K562 (cell line): ENCODE measurements at regions not wholly inside any gene's neighbourhood (a gene's known extent, or its start where the extent isn't known, plus 50 kb on each side); places are given as distances from the start of the nearest gene placed in this dataset.

Experiments used
- ATAC-seq: fragments of 200-7000 bp; cut with Tn5 transposase; 3 replicates; pipeline ENCODE4 v1.9.1; 2020; ENCODE audit warnings: moderate library complexity
- BruUV-seq: library from RNA; stranded (reverse); fragments of 400-500 nt; replicated peaks from 2 replicates; lab custom pipeline; 2021; lab: Mats Ljungman, UMichigan
- CTCF ChIA-PET: fragments of 300-600 bp; formaldehyde crosslinking; extraction: SDS; loops from one replicate; lab custom pipeline; 2021; ENCODE audit warnings: low intra/inter-chr PET ratio; lab: Yijun Ruan, JAX
- POLR2A ChIA-PET: fragments of 300-600, 350-650 bp; sonication (Branson Sonifier 250); formaldehyde crosslinking; extraction: SDS; loops from one replicate; lab custom pipeline; 2021; ENCODE audit warnings: antibody characterized with exemption, inconsistent platforms; lab: Yijun Ruan, JAX
- DNase-seq, 4 experiments: peaks; one replicate each; pipeline versions ENCODE4 v3.0.0 to v3.0.0-alpha.2; 2011 to 2018; ENCODE audit warnings: low spot score in 3 of 4, mixed read lengths in 3 of 4; ENCODE audit errors: extremely low read depth in 1 of 4
- FAIRE-seq: peaks from 2 replicates; lab custom pipeline; 2011; peaks lifted over from hg19 to GRCh38; lab: Jason Lieb, UNC
- H2AFZ ChIP-seq: 2 replicates; pipeline ENCODE4 v1.6.0; 2011; ENCODE audit warnings: low read depth, low read length, control low read depth, inconsistent platforms
- H3K27ac ChIP-seq: fragments of 200-600 bp; 3 replicates; pipeline ENCODE4 v1.8.0; 2011; ENCODE audit warnings: low read depth, mild to moderate bottlenecking, control low read depth, inconsistent platforms, low read length, moderate library complexity, mixed read lengths; ENCODE audit errors: extremely low read depth
- H3K27me3 ChIP-seq, 2 experiments: fragments of 300-600 bp in 1 of 2; 2 replicates in 1 of 2; 3 replicates in 1 of 2; pipeline versions ENCODE4 v1.6.0 to v1.8.0; 2011; ENCODE audit warnings: inconsistent platforms in 2 of 2, low read length in 2 of 2, mild to moderate bottlenecking in 1 of 2, mixed read lengths in 1 of 2, moderate library complexity in 1 of 2; ENCODE audit not compliant: control insufficient read depth in 2 of 2, insufficient read depth in 2 of 2
- H3K36me3 ChIP-seq: fragments of 300-600 bp; 3 replicates; pipeline ENCODE4 v1.8.0; 2011; ENCODE audit warnings: mild to moderate bottlenecking, low read length, inconsistent platforms; ENCODE audit not compliant: control insufficient read depth, insufficient read depth
- H3K4me1 ChIP-seq, 2 experiments: fragments of 200-600 bp in 1 of 2; replicated peaks in 1 of 2; 2 replicates in 1 of 2; 3 replicates in 1 of 2; pipeline versions ENCODE4 v1.5.1 to v1.8.0; 2011; ENCODE audit warnings: inconsistent platforms in 2 of 2, low read length in 2 of 2, mild to moderate bottlenecking in 1 of 2, mixed read lengths in 1 of 2, moderate library complexity in 1 of 2; ENCODE audit not compliant: control insufficient read depth in 2 of 2, insufficient read depth in 2 of 2
- H3K4me2 ChIP-seq: 2 replicates; pipeline ENCODE4 v1.6.1; 2011; ENCODE audit warnings: low read length, control low read depth, inconsistent platforms, mixed read lengths; ENCODE audit not compliant: insufficient read depth
- H3K4me3 ChIP-seq: fragments of 200-600 bp; sonication (generic), shearing (Covaris generic); 2 replicates; pipeline ENCODE4 v1.5.1; 2016; ENCODE audit warnings: control low read depth, inconsistent platforms
- H3K79me2 ChIP-seq: fragments of 200-600 bp; 3 replicates; pipeline ENCODE4 v1.8.0; 2011; ENCODE audit warnings: low read length, inconsistent platforms; ENCODE audit not compliant: control insufficient read depth, insufficient read depth
- H3K9ac ChIP-seq, 2 experiments: 2 replicates each; pipeline versions ENCODE4 v1.6.0 to v1.6.1; 2011; ENCODE audit warnings: low read depth in 2 of 2, low read length in 2 of 2, control low read depth in 1 of 2, inconsistent platforms in 1 of 2, mild to moderate bottlenecking in 1 of 2, mixed read lengths in 1 of 2; ENCODE audit not compliant: insufficient read depth in 1 of 2
- H3K9me1 ChIP-seq: one replicate; pipeline ENCODE4 v1.6.0; 2011; ENCODE audit warnings: inconsistent platforms, mild to moderate bottlenecking, low read length, moderate library complexity; ENCODE audit not compliant: control insufficient read depth, insufficient read depth
- H3K9me3 ChIP-seq: replicated peaks from 2 replicates; pipeline ENCODE4 v1.5.1; 2011; ENCODE audit warnings: low read depth, low read length, inconsistent platforms; ENCODE audit not compliant: control insufficient read depth, insufficient read depth
- H4K20me1 ChIP-seq: replicated peaks from 2 replicates; pipeline ENCODE4 v1.6.1; 2011; ENCODE audit warnings: low read length, inconsistent platforms, mixed read lengths; ENCODE audit not compliant: control insufficient read depth, insufficient read depth
- C11orf30 ChIP-seq: fragments of 450-650 bp; IDR thresholded peaks from 2 replicates; pipeline ENCODE4 v1.6.1; 2016; ENCODE audit warnings: low read depth, mild to moderate bottlenecking
- CCAR2 ChIP-seq: fragments of 200-400 bp; formaldehyde crosslinking; IDR thresholded peaks from 2 replicates; pipeline ENCODE4 v1.6.1; 2017; ENCODE audit warnings: mild to moderate bottlenecking, low read depth, low read length
- CHCHD3 ChIP-seq: fragments of 250-450 bp; sonication (Bioruptor Pico); IDR thresholded peaks from 2 replicates; pipeline ENCODE4 v2.1.2; 2022; ENCODE audit warnings: mild to moderate bottlenecking
- DLX4 ChIP-seq: fragments of 250-450 bp; sonication (Bioruptor Pico); IDR thresholded peaks from 2 replicates; pipeline ENCODE4 v1.6.1; 2021; ENCODE audit warnings: mild to moderate bottlenecking
- LEF1 ChIP-seq: fragments of 450-650 bp; IDR thresholded peaks from 2 replicates; pipeline ENCODE4 v1.6.1; 2016; ENCODE audit warnings: mild to moderate bottlenecking
- MYC ChIP-seq, 2 experiments: fragments of 250-450 bp in 1 of 2; sonication (Bioruptor Pico) in 1 of 2; IDR thresholded peaks; 2 replicates each; pipeline versions ENCODE4 v1.5.1 to v1.6.1; 2012 to 2021; ENCODE audit warnings: low read depth in 2 of 2, borderline replicate concordance in 1 of 2, improper control_type of control experiment in 1 of 2, low read length in 1 of 2, mild to moderate bottlenecking in 1 of 2, moderate library complexity in 1 of 2
- NFE2 ChIP-seq: IDR thresholded peaks from 2 replicates; pipeline ENCODE4 v1.6.1; 2014; ENCODE audit warnings: antibody characterized with exemption, low read depth
- NFE2L1 ChIP-seq: fragments of 450-650 bp; IDR thresholded peaks from 2 replicates; pipeline ENCODE4 v1.6.1; 2016; ENCODE audit warnings: missing genetic modification characterization, low read depth, mild to moderate bottlenecking, missing compliant biosample characterization, moderate library complexity, borderline replicate concordance
- PPARD ChIP-seq: fragments of 250-450 bp; sonication (Bioruptor Pico); IDR thresholded peaks from 2 replicates; pipeline ENCODE4 v1.8.0; 2022; ENCODE audit warnings: inconsistent platforms, mild to moderate bottlenecking, moderate library complexity
- RERE ChIP-seq: sonication (generic); formaldehyde crosslinking; IDR thresholded peaks from 2 replicates; pipeline ENCODE4 v1.8.0; 2023; ENCODE audit warnings: missing genetic modification reagents, mild to moderate bottlenecking, borderline replicate concordance
- SETDB1 ChIP-seq: IDR thresholded peaks from one replicate; pipeline ENCODE4 v1.6.1; 2012; ENCODE audit warnings: low read length, control low read depth, inconsistent platforms
- SP2 ChIP-seq: IDR thresholded peaks from 2 replicates; pipeline ENCODE4 v1.6.1; 2011; ENCODE audit warnings: mild to moderate bottlenecking, low read depth, low read length, moderate library complexity; ENCODE audit not compliant: poor library complexity, severe bottlenecking; ENCODE audit errors: extremely low read depth
- SUPT5H ChIP-seq: fragments of 450-650 bp; IDR thresholded peaks from 2 replicates; pipeline ENCODE4 v1.6.1; 2016
- TAL1 ChIP-seq: fragments of 450-650 bp; IDR thresholded peaks from 2 replicates; pipeline ENCODE4 v1.6.1; 2016; ENCODE audit warnings: mild to moderate bottlenecking
- WHSC1 ChIP-seq: IDR thresholded peaks from one replicate; pipeline ENCODE4 v1.6.1; 2012; ENCODE audit warnings: low read length, control low read depth, inconsistent platforms
- ZBTB49 ChIP-seq: sonication (generic); formaldehyde crosslinking; IDR thresholded peaks from 2 replicates; pipeline ENCODE4 v1.8.0; 2022; ENCODE audit warnings: missing genetic modification reagents, mild to moderate bottlenecking, borderline replicate concordance
- WGBS: fragments of 100-300 bp; shearing (Covaris generic); methylation state at CpG from one replicate; pipeline ENCODE4 v1.1.6; 2016; ENCODE audit warnings: low coverage, mixed read lengths; ENCODE audit not compliant: insufficient coverage; ENCODE audit errors: missing lambda C conversion rate; 5-methylcytosine and 5-hydroxymethylcytosine counted together
- in situ Hi-C: fragments of 300-500 bp; cut with MboI; formaldehyde crosslinking; loops from 4 replicates; pipeline ENCODE4 v1.15.0; 2018; ENCODE audit warnings: inconsistent platforms, mixed read lengths
- intact Hi-C: fragments of 100-400 bp; cut with micrococcal nuclease; formaldehyde crosslinking; loops from 2 replicates; pipeline ENCODE4 v1.14.2; 2022

- Histone ChIP-seq H3K4me2 (no peak overlapping the region), H3K4me3 (no peak overlapping the region), H3K79me2 (no peaks in the 10 kb centered on the region), H3K36me3 (no peaks in the 10 kb centered on the region), H3K27ac (no peak overlapping the region), H2AFZ (no peak overlapping the region), H4K20me1 (no peaks in the 10 kb centered on the region), H3K9me1 (no peaks in the 10 kb centered on the region), H3K4me1 (no peaks in the 10 kb centered on the region), H3K9ac (no peak overlapping the region), H3K27me3 (no peaks in the 10 kb centered on the region), H3K9me3 (no peaks in the 10 kb centered on the region)
- intact Hi-C loops: no loop called here
- no peak for DNase-seq
- WGBS: 10% methylated on average over 2 of the region's 2 CpGs
- ChIA-PET CTCF (no interaction called here), POLR2A (no interaction called here)
- ATAC-seq: no peak
- no TSS peak for BruUV-seq
- in situ Hi-C loops: no loop called here
- no peak for FAIRE-seq
- TF ChIP-seq CCAR2 (no peak), C11orf30 (peak; percentile 31; the same call in 1 of the 2 replicates), SP2 (no peak), LEF1 (no peak), SUPT5H (no peak), WHSC1 (no peak), TAL1 (no peak), RERE (no peak), ZBTB49 (CRISPR knock-in tag) (no peak), DLX4 (no peak), PPARD (CRISPR knock-in tag) (no peak), MYC (IDR thresholded peaks at IDR 0.05; ENCODE audit: low read depth, low read length) (no peak), MYC (CRISPR knock-in tag; IDR thresholded peaks at IDR 0.05; ENCODE audit: borderline replicate concordance, low read depth) (no peak), NFE2 (0 out of 2 replicates have a peak, but pooled peaks have one; percentile 32), SETDB1 (no peak), CHCHD3 (CRISPR knock-in tag) (no peak), NFE2L1 (tag) (peak; percentile 26; the same call in 1 of the 2 replicates)
Measured at GRCh38 chr2:189937691-189938090, 124.8 kb downstream of the MSTN start.
